ENCODE measurements at regions not wholly inside any gene's neighbourhood (a gene's known extent, or its start where the extent isn't known, plus 50 kb on each side); places are given as distances from the start of the nearest gene placed in this dataset.

- H3K9ac ChIP-seq (ENCODE audit: insufficient read depth, low read depth, low read length): no peak overlapping the region
- H3K4me3 ChIP-seq (replicated peaks in 1 of 3; ENCODE audit: insufficient read depth in 1 of 3, low read depth in 2 of 3, low read length in 3 of 3): no peak overlapping the region
- no peak for TF ChIP-seq RARA (CRISPR knock-in tag; IDR thresholded peaks at IDR 0.05)
- TF ChIP-seq ISX (CRISPR knock-in tag; conservative IDR thresholded peaks at IDR 0.05): no peak
- no peak for TF ChIP-seq NBN (conservative IDR thresholded peaks at IDR 0.05)
- no peak for TF ChIP-seq BHLHE40 (IDR thresholded peaks at IDR 0.05; ENCODE audit: low read length)
- no peak for TF ChIP-seq GFI1 (CRISPR knock-in tag; IDR thresholded peaks at IDR 0.05; ENCODE audit: borderline replicate concordance)
- TF ChIP-seq ZGPAT (CRISPR knock-in tag; IDR thresholded peaks at IDR 0.05): no peak
- no peak for TF ChIP-seq ARNT (IDR thresholded peaks at IDR 0.05)
- 63% methylated on average over 7 of the region's 7 CpGs for WGBS (ENCODE audit: low lambda C conversion rate)
- H3K79me2 ChIP-seq (ENCODE audit: insufficient read depth, low read length): no peaks in the 10 kb centered on the region
- in situ Hi-C loops (cut with HindIII; ENCODE audit: extremely low pct_ligation_motif_present, low pct_unique_long_range_greater_than_20kb): no loop called here
- ATAC-seq: no peak
- no peak overlapping the region for H3K4me2 ChIP-seq (ENCODE audit: low read depth, low read length)
- H2AFZ ChIP-seq (ENCODE audit: low read length): no peak overlapping the region
- no peaks in the 10 kb centered on the region for H4K20me1 ChIP-seq (ENCODE audit: insufficient read depth, low read length)
- ChIA-PET CTCF (ENCODE audit: low intra/inter-chr PET ratio, low total read pairs) (no interaction called here), POLR2A (no interaction called here)
- BruUV-seq (replicated peaks): no TSS peak
- H3K36me3 ChIP-seq (replicated peaks in 1 of 2; ENCODE audit: control insufficient read depth in 1 of 2, insufficient read depth in 2 of 2, low read length in 2 of 2): no peaks in the 10 kb centered on the region
- FAIRE-seq: no peak
- intact Hi-C loops (cut with micrococcal nuclease; ENCODE audit: unreplicated experiment): no loop called here
- no peaks in the 10 kb centered on the region for H3K4me1 ChIP-seq (ENCODE audit: insufficient read depth, low read length)
- H3K27me3 ChIP-seq (ENCODE audit: control insufficient read depth in 1 of 2, insufficient read depth in 2 of 2, low read length in 2 of 2): peaks cover 0 to 1% of the 10 kb centered on the region in 2 experiments; a peak in 2 of 5 replicates
- no peak for DNase-seq (ENCODE audit: low spot score)
- H3K9me3 ChIP-seq (ENCODE audit: low read length): no peaks in the 10 kb centered on the region
- H3K27ac ChIP-seq (ENCODE audit: extremely low read length, insufficient read depth, low read length): no peak overlapping the region
These were observed 66.4 kb upstream of the ARHGAP21 start for GRCh38 chr10:24790073-24790472.

- in situ Hi-C loops (cut with HindIII; ENCODE audit: extremely low pct_ligation_motif_present, low pct_unique_long_range_greater_than_20kb) (no loop called here), intact Hi-C loops (cut with micrococcal nuclease; ENCODE audit: unreplicated experiment) (no loop called here)
- Histone ChIP-seq H3K9ac (ENCODE audit: insufficient read depth, low read depth, low read length) (no peak overlapping the region), H3K27me3 (ENCODE audit: control insufficient read depth in 1 of 2, insufficient read depth in 2 of 2, low read length in 2 of 2) (peaks cover 0 to 8% of the 10 kb centered on the region in 2 experiments; a peak in 2 of 5 replicates), H4K20me1 (ENCODE audit: insufficient read depth, low read length) (no peaks in the 10 kb centered on the region), H3K9me3 (ENCODE audit: low read length) (no peaks in the 10 kb centered on the region), H3K27ac (ENCODE audit: extremely low read length, insufficient read depth, low read length) (no peak overlapping the region), H3K4me1 (ENCODE audit: insufficient read depth, low read length) (no peaks in the 10 kb centered on the region), H2AFZ (ENCODE audit: low read length) (no peak overlapping the region), H3K79me2 (ENCODE audit: insufficient read depth, low read length) (no peaks in the 10 kb centered on the region), H3K4me3 (replicated peaks in 1 of 3; ENCODE audit: insufficient read depth in 1 of 3, low read depth in 2 of 3, low read length in 3 of 3) (no peak overlapping the region), H3K4me2 (ENCODE audit: low read depth, low read length) (no peak overlapping the region), H3K36me3 (replicated peaks in 1 of 2; ENCODE audit: control insufficient read depth in 1 of 2, insufficient read depth in 2 of 2, low read length in 2 of 2) (no peaks in the 10 kb centered on the region)
- ATAC-seq (no peak), DNase-seq (ENCODE audit: low spot score) (no peak), FAIRE-seq (no peak)
- BruUV-seq (replicated peaks): no TSS peak
- ChIA-PET CTCF (ENCODE audit: low intra/inter-chr PET ratio, low total read pairs) (no interaction called here), POLR2A (no interaction called here)
- 18% methylated on average over 6 of the region's 6 CpGs for WGBS (ENCODE audit: low lambda C conversion rate)
- no peak for TF ChIP-seq MLXIP (CRISPR knock-in tag; IDR thresholded peaks at IDR 0.05; ENCODE audit: borderline replicate concordance)
- no peak for TF ChIP-seq ZBTB8A (CRISPR knock-in tag; IDR thresholded peaks at IDR 0.05; ENCODE audit: borderline replicate concordance, low read depth)
- TF ChIP-seq TAF1 (CRISPR knock-in tag; IDR thresholded peaks at IDR 0.05): no peak
- no peak for TF ChIP-seq CSRNP1 (CRISPR knock-in tag; IDR thresholded peaks at IDR 0.05)
- no peak for TF ChIP-seq NR2C2 (CRISPR knock-in tag; IDR thresholded peaks at IDR 0.05; ENCODE audit: borderline replicate concordance)
- TF ChIP-seq, protein P1, sequence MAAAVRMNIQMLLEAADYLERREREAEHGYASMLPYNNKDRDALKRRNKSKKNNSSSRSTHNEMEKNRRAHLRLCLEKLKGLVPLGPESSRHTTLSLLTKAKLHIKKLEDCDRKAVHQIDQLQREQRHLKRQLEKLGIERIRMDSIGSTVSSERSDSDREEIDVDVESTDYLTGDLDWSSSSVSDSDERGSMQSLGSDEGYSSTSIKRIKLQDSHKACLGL (CRISPR knock-in tag; IDR thresholded peaks at IDR 0.05): no peak
These were observed 61.2 kb upstream of the ARHGAP21 start for GRCh38 chr10:24784923-24785322.
